ENCODE measurements at regions not wholly inside any gene's neighbourhood (a gene's known extent, or its start where the extent isn't known, plus 50 kb on each side); places are given as distances from the start of the nearest gene placed in this dataset.

DNA sequence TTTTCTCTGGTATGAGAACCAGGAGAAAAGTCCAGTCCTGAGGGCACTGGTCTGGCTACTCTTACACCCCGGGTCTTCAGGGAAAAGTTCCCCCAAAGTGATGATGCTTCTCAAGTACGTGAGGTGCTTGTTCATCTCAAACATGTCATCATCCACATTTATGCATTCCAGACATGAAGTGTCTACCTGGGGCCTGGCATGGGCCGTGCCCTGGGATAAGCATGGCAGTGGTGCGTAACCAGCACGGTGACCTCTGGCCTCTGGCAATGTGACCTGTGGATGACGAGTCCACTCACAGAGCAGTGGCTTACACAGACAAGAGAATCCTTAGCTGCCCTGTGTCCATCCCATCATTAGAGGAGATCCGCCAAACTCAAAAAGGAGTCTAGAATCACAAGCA lies 74.8 kb upstream of the LGALSL start:
- H3K9ac ChIP-seq (replicated peaks in 1 of 4; ENCODE audit: extremely low read depth in 1 of 4, low read depth in 3 of 4, low read length in 3 of 4), result no peak overlapping the region
- TF ChIP-seq POLR2A (IDR thresholded peaks at IDR 0.05; ENCODE audit: control extremely low read depth in 1 of 2, low read depth in 2 of 2, low read length in 2 of 2) (no peak), KDM5A (IDR thresholded peaks at IDR 0.05; ENCODE audit: low read length) (no peak), MAFK (IDR thresholded peaks at IDR 0.05; ENCODE audit: low read depth, low read length) (no peak), CEBPB (IDR thresholded peaks at IDR 0.05; ENCODE audit: low read depth, low read length) (no peak), HDAC6 (IDR thresholded peaks at IDR 0.05; ENCODE audit: low read depth, low read length) (no peak), SRF (IDR thresholded peaks at IDR 0.05; ENCODE audit: low read depth, low read length) (no peak), SIN3A (conservative IDR thresholded peaks at IDR 0.05 in 1 of 2, IDR thresholded peaks at IDR 0.05 in 1 of 2; ENCODE audit: low read depth in 1 of 2, low read length in 2 of 2) (no peak)
- TF ChIP-seq, protein P1, sequence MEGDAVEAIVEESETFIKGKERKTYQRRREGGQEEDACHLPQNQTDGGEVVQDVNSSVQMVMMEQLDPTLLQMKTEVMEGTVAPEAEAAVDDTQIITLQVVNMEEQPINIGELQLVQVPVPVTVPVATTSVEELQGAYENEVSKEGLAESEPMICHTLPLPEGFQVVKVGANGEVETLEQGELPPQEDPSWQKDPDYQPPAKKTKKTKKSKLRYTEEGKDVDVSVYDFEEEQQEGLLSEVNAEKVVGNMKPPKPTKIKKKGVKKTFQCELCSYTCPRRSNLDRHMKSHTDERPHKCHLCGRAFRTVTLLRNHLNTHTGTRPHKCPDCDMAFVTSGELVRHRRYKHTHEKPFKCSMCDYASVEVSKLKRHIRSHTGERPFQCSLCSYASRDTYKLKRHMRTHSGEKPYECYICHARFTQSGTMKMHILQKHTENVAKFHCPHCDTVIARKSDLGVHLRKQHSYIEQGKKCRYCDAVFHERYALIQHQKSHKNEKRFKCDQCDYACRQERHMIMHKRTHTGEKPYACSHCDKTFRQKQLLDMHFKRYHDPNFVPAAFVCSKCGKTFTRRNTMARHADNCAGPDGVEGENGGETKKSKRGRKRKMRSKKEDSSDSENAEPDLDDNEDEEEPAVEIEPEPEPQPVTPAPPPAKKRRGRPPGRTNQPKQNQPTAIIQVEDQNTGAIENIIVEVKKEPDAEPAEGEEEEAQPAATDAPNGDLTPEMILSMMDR (IDR thresholded peaks at IDR 0.05; ENCODE audit: control extremely low read depth in 1 of 3, insufficient read depth in 1 of 3, low read depth in 1 of 3, low read length in 3 of 3), result no peak
- TF ChIP-seq, protein P2, sequence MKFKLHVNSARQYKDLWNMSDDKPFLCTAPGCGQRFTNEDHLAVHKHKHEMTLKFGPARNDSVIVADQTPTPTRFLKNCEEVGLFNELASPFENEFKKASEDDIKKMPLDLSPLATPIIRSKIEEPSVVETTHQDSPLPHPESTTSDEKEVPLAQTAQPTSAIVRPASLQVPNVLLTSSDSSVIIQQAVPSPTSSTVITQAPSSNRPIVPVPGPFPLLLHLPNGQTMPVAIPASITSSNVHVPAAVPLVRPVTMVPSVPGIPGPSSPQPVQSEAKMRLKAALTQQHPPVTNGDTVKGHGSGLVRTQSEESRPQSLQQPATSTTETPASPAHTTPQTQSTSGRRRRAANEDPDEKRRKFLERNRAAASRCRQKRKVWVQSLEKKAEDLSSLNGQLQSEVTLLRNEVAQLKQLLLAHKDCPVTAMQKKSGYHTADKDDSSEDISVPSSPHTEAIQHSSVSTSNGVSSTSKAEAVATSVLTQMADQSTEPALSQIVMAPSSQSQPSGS (IDR thresholded peaks at IDR 0.05; ENCODE audit: low read length), result no peak
- TF ChIP-seq, protein P3, sequence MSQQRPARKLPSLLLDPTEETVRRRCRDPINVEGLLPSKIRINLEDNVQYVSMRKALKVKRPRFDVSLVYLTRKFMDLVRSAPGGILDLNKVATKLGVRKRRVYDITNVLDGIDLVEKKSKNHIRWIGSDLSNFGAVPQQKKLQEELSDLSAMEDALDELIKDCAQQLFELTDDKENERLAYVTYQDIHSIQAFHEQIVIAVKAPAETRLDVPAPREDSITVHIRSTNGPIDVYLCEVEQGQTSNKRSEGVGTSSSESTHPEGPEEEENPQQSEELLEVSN (IDR thresholded peaks at IDR 0.05), result no peak

More for the DNA sequence above, 74.8 kb upstream of the LGALSL start:
- Histone ChIP-seq H3K56ac (replicated peaks; ENCODE audit: insufficient read length, low read depth, low read length) (no peak overlapping the region), H2BK120ac (replicated peaks; ENCODE audit: low read depth, low read length) (no peak overlapping the region), H3K23ac (ENCODE audit: insufficient read length) (no peak overlapping the region), H3K4ac (replicated peaks; ENCODE audit: insufficient read length, low read depth, low read length) (no peak overlapping the region), H2BK5ac (ENCODE audit: low read depth, low read length) (no peak overlapping the region), H3K27ac (ENCODE audit: low read depth, low read length) (no peak overlapping the region), H3K4me3 (ENCODE audit: extremely low read depth in 1 of 4, insufficient read depth in 2 of 4, low read depth in 3 of 4, low read length in 4 of 4) (no peak overlapping the region), H3K4me1 (replicated peaks in 1 of 4; ENCODE audit: control insufficient read depth in 3 of 4, insufficient read depth in 4 of 4, low read length in 3 of 4) (no peaks in the 10 kb centered on the region), H3K18ac (ENCODE audit: extremely low read depth, low read length) (no peak overlapping the region), H2BK15ac (ENCODE audit: low read length) (0 out of 2 replicates have a peak overlapping the region, but pooled peaks have one; percentile 21), H3K4me2 (ENCODE audit: insufficient read depth in 1 of 2, low read depth in 2 of 2, low read length in 2 of 2) (no peak overlapping the region), H4K5ac (ENCODE audit: insufficient read length, low read depth, low read length) (no peak overlapping the region), H4K20me1 (replicated peaks in 1 of 2; ENCODE audit: control insufficient read depth in 1 of 2, insufficient read depth in 2 of 2, low read length in 2 of 2) (no peaks in the 10 kb centered on the region), H2AFZ (ENCODE audit: low read length) (no peak overlapping the region), H2AK5ac (ENCODE audit: low read depth, low read length) (no peak overlapping the region), H3K79me1 (ENCODE audit: low read depth, low read length) (no peaks in the 10 kb centered on the region; the same call in 1 of the 2 replicates), H3K79me2 (ENCODE audit: control insufficient read depth in 1 of 2, insufficient read depth in 2 of 2, low read length in 2 of 2) (no peaks in the 10 kb centered on the region), H3K23me2 (ENCODE audit: low read depth, low read length) (peaks cover 7% of the 10 kb centered on the region; the same call in 1 of the 2 replicates), H2BK20ac (ENCODE audit: low read length) (no peak overlapping the region), H3K27me3 (replicated peaks in 1 of 4; ENCODE audit: control insufficient read depth in 3 of 4, extremely low read depth in 1 of 4, insufficient read depth in 3 of 4, low read length in 3 of 4) (no peaks in the 10 kb centered on the region), H3K9me3 (ENCODE audit: insufficient read depth in 2 of 2, low read depth in 1 of 2, low read length in 1 of 2) (no peaks in the 10 kb centered on the region), H4K8ac (ENCODE audit: extremely low read depth, insufficient read depth, low read length) (no peak overlapping the region), H4K91ac (replicated peaks; ENCODE audit: insufficient read length, low read length) (no peak overlapping the region), H2BK12ac (ENCODE audit: low read depth, low read length) (no peak overlapping the region), H3K36me3 (ENCODE audit: control insufficient read depth in 2 of 4, insufficient read depth in 4 of 4, low read length in 3 of 4) (no peaks in the 10 kb centered on the region), H3K14ac (ENCODE audit: insufficient read length) (no peak overlapping the region)
- no peak for DNase-seq (ENCODE audit: low read depth in 1 of 2, low spot score in 2 of 2)
- POLR2A ChIA-PET (ENCODE audit: partially characterized antibody), result no interaction called here
- no peak for FAIRE-seq
- WGBS, 2 experiments (ENCODE audit: extremely low coverage in 1 of 2, insufficient coverage in 1 of 2, insufficient read length in 1 of 2, insufficient replicate concordance in 2 of 2, low coverage in 1 of 2, low lambda C conversion rate in 2 of 2, missing lambda C conversion rate in 1 of 2), result 89% methylated on average over 7 of the region's 7 CpGs; no CpG with 5 or more reads in 1 of the 2 experiments
- CTCF ChIA-PET (ENCODE audit: partially characterized antibody), result interaction anchor here (0.9 kb wide), 1 partner anchor 110 kb away, joined by 3 read pairs; no protein-coding TSS in a partner anchor

All from H1 (cell line).